Body of pancreas (tissue), 4 donors: ENCODE measurements at regions not wholly inside any gene's neighbourhood (a gene's known extent, or its start where the extent isn't known, plus 50 kb on each side); places are given as distances from the start of the nearest gene placed in this dataset.

Experiments used
- CTCF ChIP-seq, 7 experiments: fragments of 450-650 bp in 4 of 7; fragments of 200-600 bp in 3 of 7; sonication (generic) in 3 of 7; IDR thresholded peaks; one replicate each; pipeline ENCODE4 v1.5.1; 2016 to 2019; ENCODE audit warnings: antibody characterized with exemption in 7 of 7
- POLR2A ChIP-seq, 3 donors: fragments of 450-650 bp; IDR thresholded peaks; one replicate each; pipeline ENCODE4 v1.6.1; 2016; ENCODE audit warnings: antibody characterized with exemption in 3 of 3, mild to moderate bottlenecking in 2 of 3

- TF ChIP-seq CTCF (IDR thresholded peaks at IDR 0.05) (no peak), POLR2A (IDR thresholded peaks at IDR 0.05) (no peak)
These were observed 471.6 kb upstream of the FTMT start for GRCh38 chr5:121380066-121380465.
